Endothelial cell of umbilical vein (primary cell): ENCODE measurements at regions not wholly inside any gene's neighbourhood (a gene's known extent, or its start where the extent isn't known, plus 50 kb on each side); places are given as distances from the start of the nearest gene placed in this dataset.

Source experiments
- BruUV-seq: library from RNA; stranded (reverse); fragments of 400-500 nt; replicated peaks from 2 replicates; lab custom pipeline; 2021; lab: Mats Ljungman, UMichigan
- CTCF ChIA-PET: fragments of 300-600, 350-600 bp; sonication (Branson Sonifier 250); formaldehyde crosslinking; loops from one replicate; lab custom pipeline; 2021; ENCODE audit warnings: antibody characterized with exemption, inconsistent platforms; lab: Charles Lee
- POLR2A ChIA-PET: fragments of 300-600, 350-600 bp; sonication (Branson Sonifier 250); formaldehyde crosslinking; loops from one replicate; lab custom pipeline; 2021; ENCODE audit warnings: antibody characterized with exemption, inconsistent platforms; lab: Charles Lee
- DNase-seq: peaks from one replicate; pipeline ENCODE4 v3.0.0-alpha.2; 2011; ENCODE audit warnings: low read depth, low spot score
- FAIRE-seq: peaks from 2 replicates; lab custom pipeline; 2011; peaks lifted over from hg19 to GRCh38; lab: Jason Lieb, UNC
- H2AFZ ChIP-seq: 2 replicates; pipeline ENCODE4 v1.6.0; 2012; ENCODE audit warnings: low read depth, low read length, control low read depth, inconsistent platforms
- H3K27ac ChIP-seq: 2 replicates; pipeline ENCODE4 v1.5.1; 2011; ENCODE audit warnings: low read depth, mild to moderate bottlenecking, control low read depth, low read length, moderate library complexity; ENCODE audit not compliant: insufficient read depth
- H3K27me3 ChIP-seq, 2 experiments: 2 replicates each; pipeline versions ENCODE4 v1.6.0 to v1.6.1; 2011; ENCODE audit warnings: low read length in 2 of 2, mixed read lengths in 1 of 2; ENCODE audit not compliant: control insufficient read depth in 2 of 2, insufficient read depth in 2 of 2
- H3K36me3 ChIP-seq, 2 experiments: 2 replicates in 1 of 2; 3 replicates in 1 of 2; pipeline ENCODE4 v1.5.1; 2011; ENCODE audit warnings: low read length in 2 of 2, mild to moderate bottlenecking in 1 of 2, moderate library complexity in 1 of 2; ENCODE audit not compliant: control insufficient read depth in 2 of 2, insufficient read depth in 2 of 2; ENCODE audit errors: extremely low read depth in 1 of 2
- H3K4me1 ChIP-seq: 3 replicates; pipeline ENCODE4 v1.5.1; 2011; ENCODE audit warnings: mild to moderate bottlenecking, low read length; ENCODE audit not compliant: control insufficient read depth, insufficient read depth; ENCODE audit errors: extremely low read depth
- H3K4me2 ChIP-seq: 2 replicates; pipeline ENCODE4 v1.6.1; 2011; ENCODE audit warnings: low read length, control low read depth, mixed read lengths; ENCODE audit not compliant: insufficient read depth
- H3K4me3 ChIP-seq, 3 experiments: fragments of 200-600 bp in 1 of 3; sonication (generic), shearing (Covaris generic) in 1 of 3; replicated peaks in 1 of 3; 2 replicates each; pipeline ENCODE4 v1.5.1; 2011 to 2016; ENCODE audit warnings: control low read depth in 3 of 3, low read length in 3 of 3, mild to moderate bottlenecking in 2 of 3, inconsistent platforms in 1 of 3, low read depth in 1 of 3, moderate library complexity in 1 of 3; ENCODE audit not compliant: insufficient read depth in 1 of 3
- H3K79me2 ChIP-seq: 2 replicates; pipeline ENCODE4 v1.6.0; 2012; ENCODE audit warnings: low read length, inconsistent platforms; ENCODE audit not compliant: control insufficient read depth, insufficient read depth
- H3K9ac ChIP-seq: replicated peaks from 2 replicates; pipeline ENCODE3; 2011; ENCODE audit warnings: low read length, control low read depth; ENCODE audit not compliant: insufficient read depth; ENCODE audit errors: extremely low read depth
- H3K9me1 ChIP-seq: replicated peaks from 3 replicates; pipeline ENCODE4 v1.6.0; 2011; ENCODE audit warnings: mild to moderate bottlenecking, low read length; ENCODE audit not compliant: control insufficient read depth, insufficient read depth; ENCODE audit errors: extremely low read depth
- H3K9me3 ChIP-seq: replicated peaks from 2 replicates; pipeline ENCODE4 v1.5.1; 2012; ENCODE audit warnings: low read length, inconsistent platforms; ENCODE audit not compliant: control insufficient read depth, insufficient read depth
- H4K20me1 ChIP-seq: replicated peaks from 2 replicates; pipeline ENCODE3; 2011; ENCODE audit warnings: mild to moderate bottlenecking, low read length; ENCODE audit not compliant: control insufficient read depth, insufficient read depth; ENCODE audit errors: extremely low read depth
- EZH2 ChIP-seq: IDR thresholded peaks from 2 replicates; pipeline ENCODE4 v1.6.1; 2012; ENCODE audit warnings: borderline replicate concordance, low read depth, mild to moderate bottlenecking, moderate library complexity, low read length, inconsistent platforms; ENCODE audit not compliant: severe bottlenecking
- FOS ChIP-seq: IDR thresholded peaks from 2 replicates; pipeline ENCODE4 v1.6.1; 2011; ENCODE audit warnings: mild to moderate bottlenecking, low read length, moderate library complexity, borderline replicate concordance; ENCODE audit not compliant: insufficient read depth
- GATA2 ChIP-seq: IDR thresholded peaks from 2 replicates; pipeline ENCODE4 v1.7.0; 2011; ENCODE audit warnings: low read depth, mild to moderate bottlenecking, moderate library complexity, mixed read lengths, low read length; ENCODE audit not compliant: insufficient read length, insufficient read depth
- JUN ChIP-seq: IDR thresholded peaks from 2 replicates; pipeline ENCODE4 v1.6.1; 2011; ENCODE audit warnings: borderline replicate concordance, low read depth; ENCODE audit not compliant: insufficient read length, insufficient read depth
- MYC ChIP-seq: IDR thresholded peaks from one replicate; pipeline ENCODE4 v1.6.1; 2011; ENCODE audit warnings: mild to moderate bottlenecking, low read depth, low read length
- POLR2A ChIP-seq: IDR thresholded peaks from 2 replicates; pipeline ENCODE4 v1.6.1; 2012; ENCODE audit warnings: low read depth, mild to moderate bottlenecking, control low read depth, low read length
- POLR2AphosphoS5 ChIP-seq: IDR thresholded peaks from 2 replicates; pipeline ENCODE4 v1.6.1; 2012; ENCODE audit warnings: low read depth, mild to moderate bottlenecking, control low read depth, low read length, moderate library complexity; ENCODE audit not compliant: insufficient read depth
- dilution Hi-C: fragments of 300-500 bp; cut with MboI; formaldehyde crosslinking; loops from one replicate; pipeline ENCODE4 v1.15.0; 2019; ENCODE audit warnings: low sequenced_read_pairs; ENCODE audit not compliant: extremely low pct_ligation_motif_present
- intact Hi-C: fragments of 100-400 bp; cut with micrococcal nuclease; formaldehyde crosslinking; loops from one replicate; pipeline ENCODE4 v1.10.0; 2022
- TF ChIP-seq, protein P1 (sequence below), 2 donors: IDR thresholded peaks; 1 replicate in 1 of 2; 2 replicates in 1 of 2; pipeline ENCODE4 v1.5.1; 2011; ENCODE audit warnings: low read length in 2 of 2, mild to moderate bottlenecking in 2 of 2, moderate library complexity in 2 of 2, control low read depth in 1 of 2, inconsistent platforms in 1 of 2, low read depth in 1 of 2; ENCODE audit not compliant: insufficient read depth in 1 of 2; ENCODE audit errors: extremely low read depth in 1 of 2
- TF ChIP-seq, protein P2 (sequence below): IDR thresholded peaks from 2 replicates; pipeline ENCODE4 v1.6.1; 2011; ENCODE audit not compliant: insufficient read depth, insufficient read length

DNA sequence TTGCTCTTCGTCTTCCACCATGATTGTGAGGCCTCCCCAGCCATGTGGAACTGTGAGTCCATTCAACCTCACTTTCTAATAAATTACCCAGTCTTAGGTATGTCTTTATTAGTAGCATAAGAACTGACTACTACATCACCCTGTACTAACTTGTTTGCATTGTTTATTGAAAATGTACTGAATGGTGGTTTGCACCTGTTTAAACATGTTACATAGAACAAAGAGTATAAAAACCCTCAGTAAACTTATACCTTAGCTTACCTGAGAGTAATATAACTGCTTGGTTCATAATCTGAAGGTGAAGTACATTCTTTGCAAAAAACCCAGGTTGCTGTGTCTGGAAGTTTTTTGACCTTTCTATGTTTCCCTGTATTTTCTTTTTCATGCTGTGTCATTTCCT lies 777.8 kb downstream of the TBC1D32 start:
- Histone ChIP-seq H3K9me1 (no peaks in the 10 kb centered on the region), H3K4me2 (no peak overlapping the region), H3K27ac (no peak overlapping the region), H3K27me3 (no peaks in the 10 kb centered on the region), H3K9ac (no peak overlapping the region), H3K4me1 (no peaks in the 10 kb centered on the region), H2AFZ (no peak overlapping the region), H3K4me3 (no peak overlapping the region), H4K20me1 (no peaks in the 10 kb centered on the region), H3K79me2 (no peaks in the 10 kb centered on the region), H3K9me3 (no peaks in the 10 kb centered on the region), H3K36me3 (no peaks in the 10 kb centered on the region)
- TF ChIP-seq MYC (no peak), POLR2A (no peak), JUN (no peak), FOS (no peak), POLR2AphosphoS5 (no peak), GATA2 (no peak), EZH2 (no peak)
- TF ChIP-seq, protein P1, sequence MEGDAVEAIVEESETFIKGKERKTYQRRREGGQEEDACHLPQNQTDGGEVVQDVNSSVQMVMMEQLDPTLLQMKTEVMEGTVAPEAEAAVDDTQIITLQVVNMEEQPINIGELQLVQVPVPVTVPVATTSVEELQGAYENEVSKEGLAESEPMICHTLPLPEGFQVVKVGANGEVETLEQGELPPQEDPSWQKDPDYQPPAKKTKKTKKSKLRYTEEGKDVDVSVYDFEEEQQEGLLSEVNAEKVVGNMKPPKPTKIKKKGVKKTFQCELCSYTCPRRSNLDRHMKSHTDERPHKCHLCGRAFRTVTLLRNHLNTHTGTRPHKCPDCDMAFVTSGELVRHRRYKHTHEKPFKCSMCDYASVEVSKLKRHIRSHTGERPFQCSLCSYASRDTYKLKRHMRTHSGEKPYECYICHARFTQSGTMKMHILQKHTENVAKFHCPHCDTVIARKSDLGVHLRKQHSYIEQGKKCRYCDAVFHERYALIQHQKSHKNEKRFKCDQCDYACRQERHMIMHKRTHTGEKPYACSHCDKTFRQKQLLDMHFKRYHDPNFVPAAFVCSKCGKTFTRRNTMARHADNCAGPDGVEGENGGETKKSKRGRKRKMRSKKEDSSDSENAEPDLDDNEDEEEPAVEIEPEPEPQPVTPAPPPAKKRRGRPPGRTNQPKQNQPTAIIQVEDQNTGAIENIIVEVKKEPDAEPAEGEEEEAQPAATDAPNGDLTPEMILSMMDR (IDR thresholded peaks at IDR 0.05; ENCODE audit: extremely low read depth in 1 of 2, insufficient read depth in 1 of 2, low read depth in 1 of 2, low read length in 2 of 2), result no peak
- TF ChIP-seq, protein P2, sequence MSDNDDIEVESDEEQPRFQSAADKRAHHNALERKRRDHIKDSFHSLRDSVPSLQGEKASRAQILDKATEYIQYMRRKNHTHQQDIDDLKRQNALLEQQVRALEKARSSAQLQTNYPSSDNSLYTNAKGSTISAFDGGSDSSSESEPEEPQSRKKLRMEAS, result no peak
- POLR2A ChIA-PET, result no interaction called here
- DNase-seq, result no peak
- dilution Hi-C loops, result no loop called here
- intact Hi-C loops, result no loop called here
- no TSS peak for BruUV-seq
- CTCF ChIA-PET, result no interaction called here
- FAIRE-seq, result peak; percentile 24
